Endothelial cell of hepatic sinusoid (primary cell): ENCODE measurements at regions not wholly inside any gene's neighbourhood (a gene's known extent, or its start where the extent isn't known, plus 50 kb on each side); places are given as distances from the start of the nearest gene placed in this dataset.
"Not testable (repeated sequence)": the region's sequence is repeated elsewhere in the genome, so short reads cannot be mapped to it uniquely, and the experiment has no call there.

Source experiments
- in situ Hi-C: cut with HindIII; loops from 2 replicates; pipeline ENCODE4 v1.10.0; 2017; ENCODE audit warnings: low sequenced_read_pairs

GRCh38 chr12:104906695-104907094 is 51.4 kb downstream of the SLC41A2 start:
- in situ Hi-C loops = no loop called here

GRCh38 chr12:104905446-104905845 is 52.6 kb downstream of the SLC41A2 start:
- in situ Hi-C loops = not testable (repeated sequence)

GRCh38 chr12:104903648-104904423 is 54.3 kb downstream of the SLC41A2 start:
- in situ Hi-C loops = no loop called here

- in situ Hi-C loops = no loop called here
These were observed 56.0 kb downstream of the SLC41A2 start for GRCh38 chr12:104902125-104902524.

- in situ Hi-C loops = loop anchor here (25.0 kb wide), 1 partner anchor 534 kb away; no protein-coding TSS in a partner anchor
These were observed 61.4 kb downstream of the SLC41A2 start for GRCh38 chr12:104896710-104897109.

GRCh38 chr12:104896146-104896545 is 61.9 kb downstream of the SLC41A2 start:
- in situ Hi-C loops = loop anchor here (25.0 kb wide), 1 partner anchor 534 kb away; no protein-coding TSS in a partner anchor

- in situ Hi-C loops = loop anchor here (25.0 kb wide), 1 partner anchor 533 kb away; no protein-coding TSS in a partner anchor
These were observed 62.7 kb downstream of the SLC41A2 start for GRCh38 chr12:104895415-104895814.

GRCh38 chr12:104890476-104891096 is 67.5 kb downstream of the SLC41A2 start:
- in situ Hi-C loops = loop anchor here (25.0 kb wide), 1 partner anchor 528 kb away; no protein-coding TSS in a partner anchor

- in situ Hi-C loops = loop anchor here (5.0 to 25.0 kb wide), 2 partner anchors 52 to 527 kb away; no protein-coding TSS in a partner anchor
These were observed 68.4 kb downstream of the SLC41A2 start for GRCh38 chr12:104889735-104890134.

- in situ Hi-C loops = loop anchor here (5.0 to 25.0 kb wide), 2 partner anchors 52 to 527 kb away; no protein-coding TSS in a partner anchor
These were observed 69.2 kb downstream of the SLC41A2 start for GRCh38 chr12:104888892-104889291.

- in situ Hi-C loops = loop anchor here (5.0 to 25.0 kb wide), 2 partner anchors 51 to 526 kb away; no protein-coding TSS in a partner anchor
These were observed 69.6 kb downstream of the SLC41A2 start for GRCh38 chr12:104888481-104888880.

- in situ Hi-C loops = loop anchor here (5.0 to 25.0 kb wide), 2 partner anchors 50 to 525 kb away; no protein-coding TSS in a partner anchor
These were observed 70.6 kb downstream of the SLC41A2 start for GRCh38 chr12:104887452-104887851.

GRCh38 chr12:104886418-104887401 is 71.4 kb downstream of the SLC41A2 start:
- in situ Hi-C loops = loop anchor here (5.0 to 25.0 kb wide), 2 partner anchors 49 to 524 kb away; no protein-coding TSS in a partner anchor

- in situ Hi-C loops = loop anchor here (25.0 kb wide), 1 partner anchor 517 kb away; no protein-coding TSS in a partner anchor
These were observed 79.2 kb downstream of the SLC41A2 start for GRCh38 chr12:104878858-104879257.

GRCh38 chr12:104877103-104877705 is 80.9 kb downstream of the SLC41A2 start:
- in situ Hi-C loops = loop anchor here (25.0 kb wide), 1 partner anchor 515 kb away; no protein-coding TSS in a partner anchor

- in situ Hi-C loops = no loop called here
These were observed 84.7 kb downstream of the SLC41A2 start for GRCh38 chr12:104873374-104873773.

- in situ Hi-C loops = no loop called here
These were observed 87.3 kb downstream of the SLC41A2 start for GRCh38 chr12:104870797-104871196.

- in situ Hi-C loops = no loop called here
These were observed 91.8 kb downstream of the SLC41A2 start for GRCh38 chr12:104866291-104866690.

GRCh38 chr12:104865080-104865479 is 93.0 kb downstream of the SLC41A2 start:
- in situ Hi-C loops = no loop called here

GRCh38 chr12:104864668-104865067 is 93.4 kb downstream of the SLC41A2 start:
- in situ Hi-C loops = no loop called here
